ENCODE measurements at regions not wholly inside any gene's neighbourhood (a gene's known extent, or its start where the extent isn't known, plus 50 kb on each side); places are given as distances from the start of the nearest gene placed in this dataset.
"Not testable (repeated sequence)": the region's sequence is repeated elsewhere in the genome, so short reads cannot be mapped to it uniquely, and the experiment has no call there.

GRCh38 chr1:86633306-86633838 is 71.0 kb upstream of the SH3GLB1 start:
- H3K27me3 ChIP-seq (ENCODE audit: control insufficient read depth, insufficient read depth, low read length); H3K4me3 ChIP-seq (ENCODE audit: low read length); DNase-seq (ENCODE audit: low read depth, low spot score); H3K27ac ChIP-seq (ENCODE audit: low read length); H3K36me3 ChIP-seq (ENCODE audit: control insufficient read depth, insufficient read depth, low read length); H3K9me3 ChIP-seq (ENCODE audit: control insufficient read depth, insufficient read depth, low read length); H3K4me1 ChIP-seq (ENCODE audit: control insufficient read depth, insufficient read depth, low read length): not testable (repeated sequence)
- no CpG with 5 or more reads among the region's 7 CpGs for WGBS (ENCODE audit: insufficient coverage, insufficient read length)

DNA sequence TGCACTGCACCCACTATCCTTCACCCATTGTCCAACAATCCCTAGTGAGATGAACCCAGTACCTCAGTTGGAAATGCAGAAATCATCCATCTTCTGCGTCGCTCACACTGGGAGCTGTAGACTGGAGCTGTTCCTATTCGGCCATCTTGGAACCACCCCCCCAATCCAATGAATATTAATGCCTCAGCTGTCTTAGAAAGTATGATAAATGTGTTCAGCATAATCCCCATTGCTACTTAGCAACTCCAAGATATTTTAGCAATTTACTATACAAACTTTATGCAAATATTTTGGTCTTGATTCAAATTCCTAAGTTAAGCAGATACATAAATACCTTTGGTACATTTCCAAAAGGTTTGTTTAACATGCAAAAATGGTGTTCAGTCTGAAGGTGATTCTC is 70.5 kb upstream of the SH3GLB1 start:
- no CpG with 5 or more reads among the region's 3 CpGs for WGBS (ENCODE audit: insufficient coverage, insufficient read length)
- Histone ChIP-seq H3K27ac (ENCODE audit: low read length) (no peak overlapping the region), H3K9me3 (ENCODE audit: control insufficient read depth, insufficient read depth, low read length) (no peaks in the 10 kb centered on the region), H3K4me3 (ENCODE audit: low read length) (no peak overlapping the region), H3K27me3 (ENCODE audit: control insufficient read depth, insufficient read depth, low read length) (no peaks in the 10 kb centered on the region), H3K36me3 (ENCODE audit: control insufficient read depth, insufficient read depth, low read length) (no peaks in the 10 kb centered on the region), H3K4me1 (ENCODE audit: control insufficient read depth, insufficient read depth, low read length) (no peaks in the 10 kb centered on the region)
- DNase-seq (ENCODE audit: low read depth, low spot score) = no peak

GRCh38 chr1:86636898-86637297 is 67.5 kb upstream of the SH3GLB1 start:
- no peak overlapping the region for H3K4me3 ChIP-seq (ENCODE audit: low read length)
- no peaks in the 10 kb centered on the region for H3K36me3 ChIP-seq (ENCODE audit: control insufficient read depth, insufficient read depth, low read length)
- no peaks in the 10 kb centered on the region for H3K4me1 ChIP-seq (ENCODE audit: control insufficient read depth, insufficient read depth, low read length)
- DNase-seq (ENCODE audit: low read depth, low spot score) = no peak
- H3K27me3 ChIP-seq (ENCODE audit: control insufficient read depth, insufficient read depth, low read length) = no peaks in the 10 kb centered on the region
- H3K9me3 ChIP-seq (ENCODE audit: control insufficient read depth, insufficient read depth, low read length) = no peaks in the 10 kb centered on the region
- no peak overlapping the region for H3K27ac ChIP-seq (ENCODE audit: low read length)

DNA sequence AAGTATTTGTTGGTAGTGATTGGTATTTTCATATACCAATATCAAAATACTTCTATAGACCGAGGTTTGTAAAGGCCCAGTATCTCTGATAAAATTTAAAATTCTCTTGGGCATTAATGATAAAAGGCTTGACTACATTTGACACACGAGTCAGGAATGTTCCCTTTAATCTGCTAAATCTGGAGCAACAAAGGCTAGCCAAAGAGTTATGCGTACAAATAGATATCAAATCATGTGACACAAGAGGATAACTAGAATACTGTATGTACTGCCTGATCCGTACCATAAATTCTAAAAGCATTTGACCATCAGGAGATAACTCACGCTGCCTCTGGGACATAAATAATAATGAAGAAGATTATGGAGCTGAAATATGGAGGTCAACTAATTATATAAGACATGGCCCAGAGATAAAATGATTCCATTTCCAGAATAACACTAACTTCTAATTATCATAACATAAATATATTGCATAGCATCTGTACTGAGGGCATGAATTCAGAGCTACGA is 64.2 kb upstream of the SH3GLB1 start:
- WGBS (ENCODE audit: insufficient coverage, insufficient read length) = no CpG with 5 or more reads among the region's 6 CpGs

DNA sequence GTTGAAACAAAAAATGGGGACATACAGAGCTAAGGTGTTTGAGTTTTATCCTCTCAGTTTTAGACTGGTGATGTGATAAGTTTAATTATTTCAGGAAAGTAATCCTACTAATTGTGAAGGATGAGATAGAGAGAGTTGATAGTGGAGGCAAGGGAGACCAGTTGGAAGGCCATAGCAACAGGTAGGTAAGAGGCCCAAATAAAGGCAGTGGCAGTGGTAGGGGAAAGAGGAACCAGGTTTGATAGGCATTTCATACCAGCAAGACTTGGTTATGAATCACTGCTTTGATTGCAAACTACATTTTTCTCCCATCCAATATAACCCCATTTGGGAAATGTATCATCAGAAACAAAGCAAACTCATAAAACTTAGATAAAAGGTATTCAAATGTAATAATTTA is 63.1 kb upstream of the SH3GLB1 start:
- Histone ChIP-seq H3K27ac (ENCODE audit: low read length) (no peak overlapping the region), H3K27me3 (ENCODE audit: control insufficient read depth, insufficient read depth, low read length) (no peaks in the 10 kb centered on the region), H3K4me1 (ENCODE audit: control insufficient read depth, insufficient read depth, low read length) (no peaks in the 10 kb centered on the region), H3K9me3 (ENCODE audit: control insufficient read depth, insufficient read depth, low read length) (no peaks in the 10 kb centered on the region), H3K4me3 (ENCODE audit: low read length) (no peak overlapping the region), H3K36me3 (ENCODE audit: control insufficient read depth, insufficient read depth, low read length) (no peaks in the 10 kb centered on the region)
- no peak for DNase-seq (ENCODE audit: low read depth, low spot score)

More for the DNA sequence above, 64.2 kb upstream of the SH3GLB1 start:
- DNase-seq (ENCODE audit: low read depth, low spot score) = no peak
- no peak overlapping the region for H3K27ac ChIP-seq (ENCODE audit: low read length)
- no peaks in the 10 kb centered on the region for H3K9me3 ChIP-seq (ENCODE audit: control insufficient read depth, insufficient read depth, low read length)
- H3K4me3 ChIP-seq (ENCODE audit: low read length) = no peak overlapping the region
- H3K27me3 ChIP-seq (ENCODE audit: control insufficient read depth, insufficient read depth, low read length) = no peaks in the 10 kb centered on the region
- no peaks in the 10 kb centered on the region for H3K36me3 ChIP-seq (ENCODE audit: control insufficient read depth, insufficient read depth, low read length)
- no peaks in the 10 kb centered on the region for H3K4me1 ChIP-seq (ENCODE audit: control insufficient read depth, insufficient read depth, low read length)

DNA sequence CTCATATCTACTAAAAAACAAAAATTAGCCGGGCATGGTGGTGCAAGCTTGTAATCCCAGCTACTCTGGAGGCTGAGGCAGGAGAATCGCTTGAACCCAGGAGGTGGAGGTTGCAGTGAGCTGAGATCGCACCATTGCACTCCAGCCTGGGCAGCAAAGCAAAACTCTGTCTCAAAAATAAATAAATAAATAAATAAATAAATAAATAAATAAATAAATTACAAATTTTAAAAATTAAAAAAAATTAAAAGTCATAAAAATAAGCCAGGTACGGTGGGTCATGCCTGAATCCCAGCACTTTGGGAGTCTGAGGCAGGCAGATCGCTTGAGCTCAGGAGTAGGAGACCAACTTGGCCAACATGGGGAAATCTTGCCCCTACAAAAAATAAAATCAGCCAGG is 59.7 kb upstream of the SH3GLB1 start:
- H3K36me3 ChIP-seq (ENCODE audit: control insufficient read depth, insufficient read depth, low read length); H3K27ac ChIP-seq (ENCODE audit: low read length); DNase-seq (ENCODE audit: low read depth, low spot score); H3K4me3 ChIP-seq (ENCODE audit: low read length); H3K27me3 ChIP-seq (ENCODE audit: control insufficient read depth, insufficient read depth, low read length); H3K4me1 ChIP-seq (ENCODE audit: control insufficient read depth, insufficient read depth, low read length); H3K9me3 ChIP-seq (ENCODE audit: control insufficient read depth, insufficient read depth, low read length): not testable (repeated sequence)
- WGBS (ENCODE audit: insufficient coverage, insufficient read length) = no CpG with 5 or more reads among the region's 5 CpGs

GRCh38 chr1:86645851-86646250 is 58.5 kb upstream of the SH3GLB1 start:
- Histone ChIP-seq H3K4me1 (ENCODE audit: control insufficient read depth, insufficient read depth, low read length) (no peaks in the 10 kb centered on the region), H3K27me3 (ENCODE audit: control insufficient read depth, insufficient read depth, low read length) (no peaks in the 10 kb centered on the region), H3K27ac (ENCODE audit: low read length) (no peak overlapping the region), H3K9me3 (ENCODE audit: control insufficient read depth, insufficient read depth, low read length) (no peaks in the 10 kb centered on the region), H3K4me3 (ENCODE audit: low read length) (no peak overlapping the region), H3K36me3 (ENCODE audit: control insufficient read depth, insufficient read depth, low read length) (no peaks in the 10 kb centered on the region)
- no peak for DNase-seq (ENCODE audit: low read depth, low spot score)
- no CpG with 5 or more reads among the region's 3 CpGs for WGBS (ENCODE audit: insufficient coverage, insufficient read length)

DNA sequence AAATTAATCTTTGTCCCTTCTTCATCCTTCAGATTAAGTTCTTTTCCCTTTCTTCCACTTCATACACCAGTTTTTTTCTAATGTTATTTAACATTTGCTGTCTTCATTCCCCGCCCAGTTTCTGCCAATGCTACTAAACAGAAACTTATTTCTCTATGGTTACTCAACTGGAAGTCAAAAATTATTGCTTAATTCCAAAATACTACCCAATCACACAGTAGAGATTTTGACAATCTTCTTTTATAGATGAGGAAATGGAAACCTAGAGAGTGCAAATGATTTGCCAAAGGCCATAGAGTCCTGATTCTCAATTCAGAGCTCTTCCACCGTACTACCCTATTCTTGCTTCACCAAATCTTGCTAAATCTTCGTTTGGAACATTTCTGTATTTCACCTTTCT is 58.1 kb upstream of the SH3GLB1 start:
- Histone ChIP-seq H3K36me3 (ENCODE audit: control insufficient read depth, insufficient read depth, low read length) (no peaks in the 10 kb centered on the region), H3K27ac (ENCODE audit: low read length) (no peak overlapping the region), H3K4me1 (ENCODE audit: control insufficient read depth, insufficient read depth, low read length) (no peaks in the 10 kb centered on the region), H3K9me3 (ENCODE audit: control insufficient read depth, insufficient read depth, low read length) (no peaks in the 10 kb centered on the region), H3K27me3 (ENCODE audit: control insufficient read depth, insufficient read depth, low read length) (no peaks in the 10 kb centered on the region), H3K4me3 (ENCODE audit: low read length) (no peak overlapping the region)
- no peak for DNase-seq (ENCODE audit: low read depth, low spot score)
- no CpG with 5 or more reads among the region's 3 CpGs for WGBS (ENCODE audit: insufficient coverage, insufficient read length)

GRCh38 chr1:86648255-86648654 is 56.1 kb upstream of the SH3GLB1 start:
- no CpG with 5 or more reads among the region's 4 CpGs for WGBS (ENCODE audit: insufficient coverage, insufficient read length)
- Histone ChIP-seq H3K36me3 (ENCODE audit: control insufficient read depth, insufficient read depth, low read length) (no peaks in the 10 kb centered on the region), H3K9me3 (ENCODE audit: control insufficient read depth, insufficient read depth, low read length) (no peaks in the 10 kb centered on the region), H3K27ac (ENCODE audit: low read length) (no peak overlapping the region), H3K27me3 (ENCODE audit: control insufficient read depth, insufficient read depth, low read length) (no peaks in the 10 kb centered on the region), H3K4me1 (ENCODE audit: control insufficient read depth, insufficient read depth, low read length) (no peaks in the 10 kb centered on the region), H3K4me3 (ENCODE audit: low read length) (no peak overlapping the region)
- no peak for DNase-seq (ENCODE audit: low read depth, low spot score)

- no peak for DNase-seq (ENCODE audit: low read depth, low spot score)
- H3K4me1 ChIP-seq (ENCODE audit: control insufficient read depth, insufficient read depth, low read length) = no peaks in the 10 kb centered on the region
- H3K9me3 ChIP-seq (ENCODE audit: control insufficient read depth, insufficient read depth, low read length) = no peaks in the 10 kb centered on the region
- H3K36me3 ChIP-seq (ENCODE audit: control insufficient read depth, insufficient read depth, low read length) = no peaks in the 10 kb centered on the region
- no peak overlapping the region for H3K4me3 ChIP-seq (ENCODE audit: low read length)
- no peak overlapping the region for H3K27ac ChIP-seq (ENCODE audit: low read length)
- H3K27me3 ChIP-seq (ENCODE audit: control insufficient read depth, insufficient read depth, low read length) = no peaks in the 10 kb centered on the region
- WGBS (ENCODE audit: insufficient coverage, insufficient read length) = no CpG with 5 or more reads among the region's 14 CpGs
Measured at GRCh38 chr1:86649618-86650017, 54.8 kb upstream of the SH3GLB1 start.

- no CpG with 5 or more reads among the region's 5 CpGs for WGBS (ENCODE audit: insufficient coverage, insufficient read length)
- Histone ChIP-seq H3K36me3 (ENCODE audit: control insufficient read depth, insufficient read depth, low read length) (no peaks in the 10 kb centered on the region), H3K9me3 (ENCODE audit: control insufficient read depth, insufficient read depth, low read length) (no peaks in the 10 kb centered on the region), H3K4me1 (ENCODE audit: control insufficient read depth, insufficient read depth, low read length) (no peaks in the 10 kb centered on the region), H3K4me3 (ENCODE audit: low read length) (no peak overlapping the region), H3K27ac (ENCODE audit: low read length) (no peak overlapping the region), H3K27me3 (ENCODE audit: control insufficient read depth, insufficient read depth, low read length) (no peaks in the 10 kb centered on the region)
- peak; percentile 7 for DNase-seq (ENCODE audit: low read depth, low spot score)
Measured at GRCh38 chr1:86650065-86650464, 54.3 kb upstream of the SH3GLB1 start.
